ENCODE measurements at regions not wholly inside any gene's neighbourhood (a gene's known extent, or its start where the extent isn't known, plus 50 kb on each side); places are given as distances from the start of the nearest gene placed in this dataset.

GRCh38 chr1:104294259-104294658 lies 544.6 kb downstream of the AMY1C start:
- Mint-ChIP-seq H3K9me3 (peaks cover 10 to 20% (median 16%) of the 10 kb centered on the region in 3 donors), H3K27me3 (no peaks in the 10 kb centered on the region), H3K4me3 (no peak overlapping the region), H3K36me3 (no peaks in the 10 kb centered on the region), H3K4me1 (no peaks in the 10 kb centered on the region), H3K27ac (no peak overlapping the region)
- Histone ChIP-seq H3K4me3 (ENCODE audit: control insufficient read depth in 1 of 2, extremely low read depth in 1 of 2, low read length in 1 of 2) (no peak overlapping the region), H3K27ac (ENCODE audit: low read length) (no peak overlapping the region), H3K4me1 (ENCODE audit: control insufficient read depth in 1 of 2, extremely low read depth in 1 of 2, insufficient read depth in 2 of 2, low read length in 2 of 2) (no peaks in the 10 kb centered on the region), H3K36me3 (ENCODE audit: control insufficient read depth in 2 of 2, extremely low read depth in 1 of 2, insufficient read depth in 1 of 2, low read length in 1 of 2) (no peaks in the 10 kb centered on the region), H3K27me3 (replicated peaks in 1 of 2; ENCODE audit: control insufficient read depth in 2 of 2, extremely low read depth in 1 of 2, insufficient read depth in 2 of 2, low read length in 1 of 2) (no peaks in the 10 kb centered on the region), H3K9me3 (no peaks in the 10 kb centered on the region)
- ChIA-PET CTCF (no interaction called here), POLR2A (no interaction called here)
- no CpG with 5 or more reads among the region's 3 CpGs for WGBS (ENCODE audit: insufficient coverage)
- DNase-seq (no peak), ATAC-seq (replicated peaks in 1 of 4) (no peak)

GRCh38 chr1:104295511-104295910 lies 545.8 kb downstream of the AMY1C start:
- CTCF ChIA-PET, result interaction anchor here in 1 of 2 donors (0.6 kb wide), 1 partner anchor 24 kb away, joined by 3 read pairs; no protein-coding TSS in a partner anchor
- WGBS (ENCODE audit: insufficient coverage), result no CpG with 5 or more reads among the region's 3 CpGs
- POLR2A ChIA-PET, result no interaction called here
- no peaks in the 10 kb centered on the region for H3K36me3 ChIP-seq (ENCODE audit: control insufficient read depth in 2 of 2, extremely low read depth in 1 of 2, insufficient read depth in 1 of 2, low read length in 1 of 2)
- no peaks in the 10 kb centered on the region for H3K4me1 ChIP-seq (ENCODE audit: control insufficient read depth in 1 of 2, extremely low read depth in 1 of 2, insufficient read depth in 2 of 2, low read length in 2 of 2)
- H3K9me3 ChIP-seq, result no peaks in the 10 kb centered on the region
- peaks cover 9 to 21% (median 13%) of the 10 kb centered on the region in 3 donors for H3K9me3 Mint-ChIP-seq
- DNase-seq, result no peak
- no peak overlapping the region for H3K27ac ChIP-seq (ENCODE audit: low read length)
- H3K27me3 Mint-ChIP-seq, result no peaks in the 10 kb centered on the region
- no peaks in the 10 kb centered on the region for H3K36me3 Mint-ChIP-seq
- no peak overlapping the region for H3K4me3 Mint-ChIP-seq
- H3K27ac Mint-ChIP-seq, result no peak overlapping the region
- H3K4me3 ChIP-seq (ENCODE audit: control insufficient read depth in 1 of 2, extremely low read depth in 1 of 2, low read length in 1 of 2), result no peak overlapping the region
- H3K4me1 Mint-ChIP-seq, result no peaks in the 10 kb centered on the region
- ATAC-seq (replicated peaks in 1 of 4), result no peak
- no peaks in the 10 kb centered on the region for H3K27me3 ChIP-seq (replicated peaks in 1 of 2; ENCODE audit: control insufficient read depth in 2 of 2, extremely low read depth in 1 of 2, insufficient read depth in 2 of 2, low read length in 1 of 2)

GRCh38 chr1:104309673-104310072 lies 560.0 kb downstream of the AMY1C start:
- Mint-ChIP-seq H3K4me1 (no peaks in the 10 kb centered on the region), H3K27ac (no peak overlapping the region), H3K27me3 (no peaks in the 10 kb centered on the region), H3K9me3 (peaks cover 8 to 33% (median 28%) of the 10 kb centered on the region in 3 donors), H3K4me3 (no peak overlapping the region), H3K36me3 (no peaks in the 10 kb centered on the region)
- no peak for ATAC-seq (replicated peaks in 1 of 4)
- Histone ChIP-seq H3K9me3 (no peaks in the 10 kb centered on the region), H3K4me3 (ENCODE audit: control insufficient read depth in 1 of 2, extremely low read depth in 1 of 2, low read length in 1 of 2) (no peak overlapping the region), H3K27ac (ENCODE audit: low read length) (no peak overlapping the region), H3K27me3 (replicated peaks in 1 of 2; ENCODE audit: control insufficient read depth in 2 of 2, extremely low read depth in 1 of 2, insufficient read depth in 2 of 2, low read length in 1 of 2) (no peaks in the 10 kb centered on the region), H3K36me3 (ENCODE audit: control insufficient read depth in 2 of 2, extremely low read depth in 1 of 2, insufficient read depth in 1 of 2, low read length in 1 of 2) (no peaks in the 10 kb centered on the region), H3K4me1 (ENCODE audit: control insufficient read depth in 1 of 2, extremely low read depth in 1 of 2, insufficient read depth in 2 of 2, low read length in 2 of 2) (no peaks in the 10 kb centered on the region)
- POLR2A ChIA-PET, result no interaction called here
- WGBS (ENCODE audit: insufficient coverage), result no CpG with 5 or more reads among the region's 1 CpG
- CTCF ChIA-PET, result no interaction called here
- DNase-seq, result no peak

- no CpG with 5 or more reads among the region's 2 CpGs for WGBS (ENCODE audit: insufficient coverage)
- ChIA-PET POLR2A (no interaction called here), CTCF (no interaction called here)
Observed at GRCh38 chr1:104315823-104316222, 566.1 kb downstream of the AMY1C start.

GRCh38 chr1:104322131-104322530 lies 572.4 kb downstream of the AMY1C start:
- Histone ChIP-seq H3K4me3 (ENCODE audit: control insufficient read depth in 1 of 2, extremely low read depth in 1 of 2, low read length in 1 of 2) (no peak overlapping the region), H3K9me3 (no peaks in the 10 kb centered on the region), H3K36me3 (ENCODE audit: control insufficient read depth in 2 of 2, extremely low read depth in 1 of 2, insufficient read depth in 1 of 2, low read length in 1 of 2) (no peaks in the 10 kb centered on the region), H3K4me1 (ENCODE audit: control insufficient read depth in 1 of 2, extremely low read depth in 1 of 2, insufficient read depth in 2 of 2, low read length in 2 of 2) (no peaks in the 10 kb centered on the region), H3K27ac (ENCODE audit: low read length) (no peak overlapping the region), H3K27me3 (replicated peaks in 1 of 2; ENCODE audit: control insufficient read depth in 2 of 2, extremely low read depth in 1 of 2, insufficient read depth in 2 of 2, low read length in 1 of 2) (no peaks in the 10 kb centered on the region)
- Mint-ChIP-seq H3K9me3 (peaks cover 16 to 29% (median 21%) of the 10 kb centered on the region in 3 donors), H3K27ac (no peak overlapping the region), H3K36me3 (no peaks in the 10 kb centered on the region), H3K4me1 (no peaks in the 10 kb centered on the region), H3K4me3 (no peak overlapping the region), H3K27me3 (no peaks in the 10 kb centered on the region)
- DNase-seq, result no peak
- no peak for ATAC-seq (replicated peaks in 1 of 4)
- CTCF ChIA-PET, result no interaction called here
- WGBS (ENCODE audit: insufficient coverage), result no CpG with 5 or more reads among the region's 2 CpGs
- POLR2A ChIA-PET, result no interaction called here

More at GRCh38 chr1:104315823-104316222, 566.1 kb downstream of the AMY1C start:
- no peak overlapping the region for H3K4me3 Mint-ChIP-seq
- Histone ChIP-seq H3K4me1 (ENCODE audit: control insufficient read depth in 1 of 2, extremely low read depth in 1 of 2, insufficient read depth in 2 of 2, low read length in 2 of 2) (no peaks in the 10 kb centered on the region), H3K9me3 (no peaks in the 10 kb centered on the region), H3K36me3 (ENCODE audit: control insufficient read depth in 2 of 2, extremely low read depth in 1 of 2, insufficient read depth in 1 of 2, low read length in 1 of 2) (no peaks in the 10 kb centered on the region), H3K4me3 (ENCODE audit: control insufficient read depth in 1 of 2, extremely low read depth in 1 of 2, low read length in 1 of 2) (no peak overlapping the region), H3K27ac (ENCODE audit: low read length) (no peak overlapping the region), H3K27me3 (replicated peaks in 1 of 2; ENCODE audit: control insufficient read depth in 2 of 2, extremely low read depth in 1 of 2, insufficient read depth in 2 of 2, low read length in 1 of 2) (no peaks in the 10 kb centered on the region)
- no peak for DNase-seq
- H3K4me1 Mint-ChIP-seq, result no peaks in the 10 kb centered on the region
- H3K27ac Mint-ChIP-seq, result no peak overlapping the region
- H3K36me3 Mint-ChIP-seq, result no peaks in the 10 kb centered on the region
- H3K9me3 Mint-ChIP-seq, result peaks cover 17 to 28% (median 22%) of the 10 kb centered on the region in 3 donors
- ATAC-seq (replicated peaks in 1 of 4), result no peak
- no peaks in the 10 kb centered on the region for H3K27me3 Mint-ChIP-seq

GRCh38 chr1:104329278-104329677 lies 579.6 kb downstream of the AMY1C start:
- peaks cover 20 to 46% (median 29%) of the 10 kb centered on the region in 3 donors for H3K9me3 Mint-ChIP-seq
- Histone ChIP-seq H3K9me3 (no peaks in the 10 kb centered on the region), H3K4me3 (ENCODE audit: control insufficient read depth in 1 of 2, extremely low read depth in 1 of 2, low read length in 1 of 2) (no peak overlapping the region), H3K27me3 (replicated peaks in 1 of 2; ENCODE audit: control insufficient read depth in 2 of 2, extremely low read depth in 1 of 2, insufficient read depth in 2 of 2, low read length in 1 of 2) (no peaks in the 10 kb centered on the region), H3K27ac (ENCODE audit: low read length) (no peak overlapping the region), H3K4me1 (ENCODE audit: control insufficient read depth in 1 of 2, extremely low read depth in 1 of 2, insufficient read depth in 2 of 2, low read length in 2 of 2) (no peaks in the 10 kb centered on the region), H3K36me3 (ENCODE audit: control insufficient read depth in 2 of 2, extremely low read depth in 1 of 2, insufficient read depth in 1 of 2, low read length in 1 of 2) (no peaks in the 10 kb centered on the region)
- H3K27me3 Mint-ChIP-seq, result no peaks in the 10 kb centered on the region
- WGBS (ENCODE audit: insufficient coverage), result 89% methylated on average over 3 of the region's 4 CpGs
- no peak overlapping the region for H3K4me3 Mint-ChIP-seq
- H3K27ac Mint-ChIP-seq, result no peak overlapping the region
- ChIA-PET POLR2A (no interaction called here), CTCF (no interaction called here)
- no peaks in the 10 kb centered on the region for H3K36me3 Mint-ChIP-seq
- ATAC-seq (replicated peaks in 1 of 4) (no peak), DNase-seq (no peak)
- no peaks in the 10 kb centered on the region for H3K4me1 Mint-ChIP-seq

GRCh38 chr1:104331763-104332162 lies 582.1 kb downstream of the AMY1C start:
- Mint-ChIP-seq H3K27ac (no peak overlapping the region), H3K4me3 (no peak overlapping the region), H3K27me3 (no peaks in the 10 kb centered on the region), H3K9me3 (peaks cover 30 to 49% (median 31%) of the 10 kb centered on the region in 3 donors), H3K4me1 (no peaks in the 10 kb centered on the region), H3K36me3 (no peaks in the 10 kb centered on the region)
- Histone ChIP-seq H3K4me1 (ENCODE audit: control insufficient read depth in 1 of 2, extremely low read depth in 1 of 2, insufficient read depth in 2 of 2, low read length in 2 of 2) (no peaks in the 10 kb centered on the region), H3K9me3 (no peaks in the 10 kb centered on the region), H3K27me3 (replicated peaks in 1 of 2; ENCODE audit: control insufficient read depth in 2 of 2, extremely low read depth in 1 of 2, insufficient read depth in 2 of 2, low read length in 1 of 2) (no peaks in the 10 kb centered on the region), H3K27ac (ENCODE audit: low read length) (no peak overlapping the region), H3K36me3 (ENCODE audit: control insufficient read depth in 2 of 2, extremely low read depth in 1 of 2, insufficient read depth in 1 of 2, low read length in 1 of 2) (no peaks in the 10 kb centered on the region), H3K4me3 (ENCODE audit: control insufficient read depth in 1 of 2, extremely low read depth in 1 of 2, low read length in 1 of 2) (no peak overlapping the region)
- DNase-seq (no peak), ATAC-seq (replicated peaks in 1 of 4) (no peak)
- POLR2A ChIA-PET, result no interaction called here
- WGBS (ENCODE audit: insufficient coverage), result no CpG with 5 or more reads among the region's 3 CpGs
- CTCF ChIA-PET, result no interaction called here
